ENCODE measurements at regions not wholly inside any gene's neighbourhood (a gene's known extent, or its start where the extent isn't known, plus 50 kb on each side); places are given as distances from the start of the nearest gene placed in this dataset.
"Not testable (repeated sequence)": the region's sequence is repeated elsewhere in the genome, so short reads cannot be mapped to it uniquely, and the experiment has no call there.

DNA sequence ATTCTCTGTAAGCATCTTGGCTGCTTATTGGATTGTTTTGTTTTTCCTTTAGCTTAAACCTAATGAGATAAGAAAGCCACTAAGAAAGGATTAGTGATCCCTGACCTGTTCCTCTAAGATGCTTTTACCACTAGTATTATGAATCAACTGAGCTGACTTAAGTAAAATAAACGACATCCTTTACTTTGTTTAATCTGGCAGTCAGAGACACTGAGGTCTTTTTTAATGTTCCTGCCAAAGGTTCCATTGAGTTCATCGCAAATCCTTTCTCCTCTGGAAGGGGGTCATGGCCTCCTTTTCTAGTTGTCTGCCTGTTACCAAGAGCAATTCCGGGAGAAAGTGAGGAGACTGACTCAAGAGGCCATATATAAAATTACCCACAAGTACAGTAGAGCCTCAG, 1038.3 kb upstream of the SLIT2 start:
- H3K9me3 ChIP-seq (ENCODE audit: low read depth, low read length, poor library complexity, severe bottlenecking), result no peaks in the 10 kb centered on the region
- peak; percentile 21 for DNase-seq (ENCODE audit: low spot score)
- no peaks in the 10 kb centered on the region for H3K36me3 ChIP-seq (ENCODE audit: insufficient read depth, low read length, poor library complexity, severe bottlenecking)
- no peaks in the 10 kb centered on the region for H3K4me1 ChIP-seq (ENCODE audit: insufficient read depth, low read length, poor library complexity, severe bottlenecking)
- BruUV-seq (replicated peaks), result no TSS peak
- TF ChIP-seq, protein P1, sequence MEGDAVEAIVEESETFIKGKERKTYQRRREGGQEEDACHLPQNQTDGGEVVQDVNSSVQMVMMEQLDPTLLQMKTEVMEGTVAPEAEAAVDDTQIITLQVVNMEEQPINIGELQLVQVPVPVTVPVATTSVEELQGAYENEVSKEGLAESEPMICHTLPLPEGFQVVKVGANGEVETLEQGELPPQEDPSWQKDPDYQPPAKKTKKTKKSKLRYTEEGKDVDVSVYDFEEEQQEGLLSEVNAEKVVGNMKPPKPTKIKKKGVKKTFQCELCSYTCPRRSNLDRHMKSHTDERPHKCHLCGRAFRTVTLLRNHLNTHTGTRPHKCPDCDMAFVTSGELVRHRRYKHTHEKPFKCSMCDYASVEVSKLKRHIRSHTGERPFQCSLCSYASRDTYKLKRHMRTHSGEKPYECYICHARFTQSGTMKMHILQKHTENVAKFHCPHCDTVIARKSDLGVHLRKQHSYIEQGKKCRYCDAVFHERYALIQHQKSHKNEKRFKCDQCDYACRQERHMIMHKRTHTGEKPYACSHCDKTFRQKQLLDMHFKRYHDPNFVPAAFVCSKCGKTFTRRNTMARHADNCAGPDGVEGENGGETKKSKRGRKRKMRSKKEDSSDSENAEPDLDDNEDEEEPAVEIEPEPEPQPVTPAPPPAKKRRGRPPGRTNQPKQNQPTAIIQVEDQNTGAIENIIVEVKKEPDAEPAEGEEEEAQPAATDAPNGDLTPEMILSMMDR (conservative IDR thresholded peaks at IDR 0.05; ENCODE audit: low read depth, low read length), result no peak
- no peak for TF ChIP-seq EZH2 (IDR thresholded peaks at IDR 0.05; ENCODE audit: borderline replicate concordance, low read depth, low read length, poor library complexity, severe bottlenecking)
- no peaks in the 10 kb centered on the region for H3K27me3 ChIP-seq (replicated peaks; ENCODE audit: insufficient read depth, low read depth, low read length, poor library complexity)
- H3K27ac ChIP-seq (ENCODE audit: low read depth, low read length, poor library complexity, severe bottlenecking), result no peak overlapping the region
- intact Hi-C loops (cut with micrococcal nuclease; ENCODE audit: unreplicated experiment), result loop anchor here (10.0 kb wide), 1 partner anchor 519 kb away; no protein-coding TSS in a partner anchor
- ChIA-PET CTCF (no interaction called here), POLR2A (ENCODE audit: low non-redundant PET) (no interaction called here)
- H3K4me3 ChIP-seq (ENCODE audit: low read depth, low read length, poor library complexity, severe bottlenecking), result no peak overlapping the region

- ChIA-PET POLR2A (ENCODE audit: low non-redundant PET) (no interaction called here), CTCF (no interaction called here)
- Histone ChIP-seq H3K27me3 (replicated peaks; ENCODE audit: insufficient read depth, low read depth, low read length, poor library complexity) (no peaks in the 10 kb centered on the region), H3K4me1 (ENCODE audit: insufficient read depth, low read length, poor library complexity, severe bottlenecking) (no peaks in the 10 kb centered on the region), H3K36me3 (ENCODE audit: insufficient read depth, low read length, poor library complexity, severe bottlenecking) (no peaks in the 10 kb centered on the region), H3K27ac (ENCODE audit: low read depth, low read length, poor library complexity, severe bottlenecking) (no peak overlapping the region), H3K9me3 (ENCODE audit: low read depth, low read length, poor library complexity, severe bottlenecking) (no peaks in the 10 kb centered on the region), H3K4me3 (ENCODE audit: low read depth, low read length, poor library complexity, severe bottlenecking) (no peak overlapping the region)
- intact Hi-C loops (cut with micrococcal nuclease; ENCODE audit: unreplicated experiment), result no loop called here
- TF ChIP-seq, protein P1 (conservative IDR thresholded peaks at IDR 0.05; ENCODE audit: low read depth, low read length), result no peak
- no peak for TF ChIP-seq EZH2 (IDR thresholded peaks at IDR 0.05; ENCODE audit: borderline replicate concordance, low read depth, low read length, poor library complexity, severe bottlenecking)
- no peak for DNase-seq (ENCODE audit: low spot score)
- no TSS peak for BruUV-seq (replicated peaks)
Measured at GRCh38 chr4:19205853-19206252, 1045.9 kb upstream of the SLIT2 start.

- POLR2A ChIA-PET (ENCODE audit: low non-redundant PET); intact Hi-C loops (cut with micrococcal nuclease; ENCODE audit: unreplicated experiment); H3K27ac ChIP-seq (ENCODE audit: low read depth, low read length, poor library complexity, severe bottlenecking); H3K9me3 ChIP-seq (ENCODE audit: low read depth, low read length, poor library complexity, severe bottlenecking); CTCF ChIA-PET; BruUV-seq (replicated peaks); DNase-seq (ENCODE audit: low spot score); H3K4me3 ChIP-seq (ENCODE audit: low read depth, low read length, poor library complexity, severe bottlenecking); H3K36me3 ChIP-seq (ENCODE audit: insufficient read depth, low read length, poor library complexity, severe bottlenecking); H3K27me3 ChIP-seq (replicated peaks; ENCODE audit: insufficient read depth, low read depth, low read length, poor library complexity): not testable (repeated sequence)
- H3K4me1 ChIP-seq (ENCODE audit: insufficient read depth, low read length, poor library complexity, severe bottlenecking), result peaks cover 21% of the 10 kb centered on the region
Measured at GRCh38 chr4:19197838-19198237, 1053.9 kb upstream of the SLIT2 start.

GRCh38 chr4:19195696-19196095, 1056.0 kb upstream of the SLIT2 start:
- no peak for TF ChIP-seq EZH2 (IDR thresholded peaks at IDR 0.05; ENCODE audit: borderline replicate concordance, low read depth, low read length, poor library complexity, severe bottlenecking)
- TF ChIP-seq, protein P1 (conservative IDR thresholded peaks at IDR 0.05; ENCODE audit: low read depth, low read length), result no peak
- Histone ChIP-seq H3K9me3 (ENCODE audit: low read depth, low read length, poor library complexity, severe bottlenecking) (no peaks in the 10 kb centered on the region), H3K27ac (ENCODE audit: low read depth, low read length, poor library complexity, severe bottlenecking) (no peak overlapping the region), H3K36me3 (ENCODE audit: insufficient read depth, low read length, poor library complexity, severe bottlenecking) (no peaks in the 10 kb centered on the region), H3K4me1 (ENCODE audit: insufficient read depth, low read length, poor library complexity, severe bottlenecking) (peaks cover 21% of the 10 kb centered on the region), H3K4me3 (ENCODE audit: low read depth, low read length, poor library complexity, severe bottlenecking) (no peak overlapping the region), H3K27me3 (replicated peaks; ENCODE audit: insufficient read depth, low read depth, low read length, poor library complexity) (no peaks in the 10 kb centered on the region)
- POLR2A ChIA-PET (ENCODE audit: low non-redundant PET), result no interaction called here
- CTCF ChIA-PET, result no interaction called here
- DNase-seq (ENCODE audit: low spot score), result peak; percentile 79
- no TSS peak for BruUV-seq (replicated peaks)
- intact Hi-C loops (cut with micrococcal nuclease; ENCODE audit: unreplicated experiment), result no loop called here
